ENCODE measurements at regions not wholly inside any gene's neighbourhood (a gene's known extent, or its start where the extent isn't known, plus 50 kb on each side); places are given as distances from the start of the nearest gene placed in this dataset.

GRCh38 chr10:108783897-108784296 is 1139.4 kb downstream of the XPNPEP1 start:
- Histone ChIP-seq H3K27ac (no peak overlapping the region), H3K4me1 (no peaks in the 10 kb centered on the region), H3K9me3 (peaks cover 0 to 37% (median 2%) of the 10 kb centered on the region in 4 donors), H3K36me3 (no peaks in the 10 kb centered on the region), H3K27me3 (no peaks in the 10 kb centered on the region), H3K4me3 (no peak overlapping the region)
- DNase-seq (ENCODE audit: low spot score in 2 of 2): no peak
- TF ChIP-seq POLR2A (IDR thresholded peaks at IDR 0.05) (no peak), CTCF (IDR thresholded peaks at IDR 0.05) (no peak), EP300 (IDR thresholded peaks at IDR 0.05) (no peak)
- 47 to 74% methylated on average over 1 of the region's 1 CpG for WGBS, 2 donors

GRCh38 chr10:108782411-108782810 is 1140.9 kb downstream of the XPNPEP1 start:
- no peaks in the 10 kb centered on the region for H3K36me3 ChIP-seq
- no peaks in the 10 kb centered on the region for H3K27me3 ChIP-seq
- no peak for DNase-seq (ENCODE audit: low spot score in 2 of 2)
- H3K4me1 ChIP-seq: no peaks in the 10 kb centered on the region
- TF ChIP-seq EP300 (IDR thresholded peaks at IDR 0.05): no peak
- TF ChIP-seq POLR2A (IDR thresholded peaks at IDR 0.05): no peak
- TF ChIP-seq CTCF (IDR thresholded peaks at IDR 0.05): no peak
- H3K27ac ChIP-seq: no peak overlapping the region
- 65 to 70% methylated on average over 3 of the region's 3 CpGs for WGBS, 2 donors
- no peak overlapping the region for H3K4me3 ChIP-seq
- peaks cover 0 to 37% (median 2%) of the 10 kb centered on the region in 4 donors for H3K9me3 ChIP-seq

- TF ChIP-seq CTCF (IDR thresholded peaks at IDR 0.05) (no peak), EP300 (IDR thresholded peaks at IDR 0.05) (no peak), POLR2A (IDR thresholded peaks at IDR 0.05) (no peak)
- Histone ChIP-seq H3K9me3 (peaks cover 0 to 18% (median under 1%) of the 10 kb centered on the region in 4 donors), H3K4me1 (no peaks in the 10 kb centered on the region), H3K27me3 (no peaks in the 10 kb centered on the region), H3K4me3 (no peak overlapping the region), H3K36me3 (no peaks in the 10 kb centered on the region), H3K27ac (no peak overlapping the region)
- DNase-seq (ENCODE audit: low spot score in 2 of 2): no peak
Measured at GRCh38 chr10:108779501-108779900, 1143.8 kb downstream of the XPNPEP1 start.

GRCh38 chr10:108775911-108776475 is 1147.3 kb downstream of the XPNPEP1 start:
- H3K36me3 ChIP-seq: no peaks in the 10 kb centered on the region
- H3K27me3 ChIP-seq: no peaks in the 10 kb centered on the region
- H3K4me3 ChIP-seq: no peak overlapping the region
- DNase-seq (ENCODE audit: low spot score in 2 of 2): no peak
- 61 to 68% methylated on average over 3 of the region's 3 CpGs for WGBS, 2 donors
- H3K27ac ChIP-seq: no peak overlapping the region
- no peak for TF ChIP-seq CTCF (IDR thresholded peaks at IDR 0.05)
- no peak for TF ChIP-seq EP300 (IDR thresholded peaks at IDR 0.05)
- no peak for TF ChIP-seq POLR2A (IDR thresholded peaks at IDR 0.05)
- H3K9me3 ChIP-seq: no peaks in the 10 kb centered on the region
- H3K4me1 ChIP-seq: no peaks in the 10 kb centered on the region

- no peaks in the 10 kb centered on the region for H3K36me3 ChIP-seq
- H3K27me3 ChIP-seq: no peaks in the 10 kb centered on the region
- no peak overlapping the region for H3K4me3 ChIP-seq
- no peak overlapping the region for H3K27ac ChIP-seq
- H3K4me1 ChIP-seq: no peaks in the 10 kb centered on the region
- no peak for TF ChIP-seq EP300 (IDR thresholded peaks at IDR 0.05)
- no peak for TF ChIP-seq POLR2A (IDR thresholded peaks at IDR 0.05)
- no peak for TF ChIP-seq CTCF (IDR thresholded peaks at IDR 0.05)
- H3K9me3 ChIP-seq: no peaks in the 10 kb centered on the region
- DNase-seq (ENCODE audit: low spot score in 2 of 2): no peak
Measured at GRCh38 chr10:108771106-108771505, 1152.2 kb downstream of the XPNPEP1 start.

Measured in tibial nerve (tissue), 4 donors.